ENCODE measurements at regions not wholly inside any gene's neighbourhood (a gene's known extent, or its start where the extent isn't known, plus 50 kb on each side); places are given as distances from the start of the nearest gene placed in this dataset.

DNA sequence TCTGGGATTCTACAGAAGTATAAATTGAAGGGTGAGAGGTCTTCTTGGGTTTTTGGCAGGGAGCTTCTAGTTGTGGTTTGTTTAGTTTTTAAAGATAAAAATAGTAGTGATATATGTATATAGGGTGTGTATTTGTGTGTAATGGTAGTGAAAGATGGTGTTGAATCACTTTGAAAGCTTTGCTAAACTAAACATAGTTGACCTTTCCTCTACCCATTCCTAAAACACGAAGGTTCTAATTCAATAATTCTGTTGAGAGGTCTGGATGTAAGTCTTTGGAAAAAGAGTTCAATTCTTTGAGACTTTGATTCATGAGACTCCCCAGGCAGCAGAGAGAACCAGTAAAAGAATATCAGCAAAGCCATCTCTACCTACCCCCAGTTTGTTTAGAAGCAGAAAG, 247.9 kb upstream of the DUSP10 start:
- Histone ChIP-seq H3K27me3 (ENCODE audit: insufficient read depth, low read depth, low read length) (no peaks in the 10 kb centered on the region), H2AFZ (ENCODE audit: low read depth, low read length) (no peak overlapping the region)
- TF ChIP-seq POLR2AphosphoS5 (IDR thresholded peaks at IDR 0.05) (no peak), TAF1 (IDR thresholded peaks at IDR 0.05; ENCODE audit: low read depth) (no peak), MXI1 (conservative IDR thresholded peaks at IDR 0.05; ENCODE audit: poor library complexity, severe bottlenecking) (no peak), EP300 (conservative IDR thresholded peaks at IDR 0.05; ENCODE audit: poor library complexity, severe bottlenecking) (no peak), EZH2 (IDR thresholded peaks at IDR 0.05; ENCODE audit: borderline replicate concordance, insufficient read depth, low read length, poor library complexity, severe bottlenecking) (no peak), SMC3 (conservative IDR thresholded peaks at IDR 0.05; ENCODE audit: poor library complexity) (no peak), RAD21 (conservative IDR thresholded peaks at IDR 0.05) (no peak)
- TF ChIP-seq, protein P1, sequence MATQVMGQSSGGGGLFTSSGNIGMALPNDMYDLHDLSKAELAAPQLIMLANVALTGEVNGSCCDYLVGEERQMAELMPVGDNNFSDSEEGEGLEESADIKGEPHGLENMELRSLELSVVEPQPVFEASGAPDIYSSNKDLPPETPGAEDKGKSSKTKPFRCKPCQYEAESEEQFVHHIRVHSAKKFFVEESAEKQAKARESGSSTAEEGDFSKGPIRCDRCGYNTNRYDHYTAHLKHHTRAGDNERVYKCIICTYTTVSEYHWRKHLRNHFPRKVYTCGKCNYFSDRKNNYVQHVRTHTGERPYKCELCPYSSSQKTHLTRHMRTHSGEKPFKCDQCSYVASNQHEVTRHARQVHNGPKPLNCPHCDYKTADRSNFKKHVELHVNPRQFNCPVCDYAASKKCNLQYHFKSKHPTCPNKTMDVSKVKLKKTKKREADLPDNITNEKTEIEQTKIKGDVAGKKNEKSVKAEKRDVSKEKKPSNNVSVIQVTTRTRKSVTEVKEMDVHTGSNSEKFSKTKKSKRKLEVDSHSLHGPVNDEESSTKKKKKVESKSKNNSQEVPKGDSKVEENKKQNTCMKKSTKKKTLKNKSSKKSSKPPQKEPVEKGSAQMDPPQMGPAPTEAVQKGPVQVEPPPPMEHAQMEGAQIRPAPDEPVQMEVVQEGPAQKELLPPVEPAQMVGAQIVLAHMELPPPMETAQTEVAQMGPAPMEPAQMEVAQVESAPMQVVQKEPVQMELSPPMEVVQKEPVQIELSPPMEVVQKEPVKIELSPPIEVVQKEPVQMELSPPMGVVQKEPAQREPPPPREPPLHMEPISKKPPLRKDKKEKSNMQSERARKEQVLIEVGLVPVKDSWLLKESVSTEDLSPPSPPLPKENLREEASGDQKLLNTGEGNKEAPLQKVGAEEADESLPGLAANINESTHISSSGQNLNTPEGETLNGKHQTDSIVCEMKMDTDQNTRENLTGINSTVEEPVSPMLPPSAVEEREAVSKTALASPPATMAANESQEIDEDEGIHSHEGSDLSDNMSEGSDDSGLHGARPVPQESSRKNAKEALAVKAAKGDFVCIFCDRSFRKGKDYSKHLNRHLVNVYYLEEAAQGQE (IDR thresholded peaks at IDR 0.05; ENCODE audit: borderline replicate concordance), result no peak
- TF ChIP-seq, protein P2, sequence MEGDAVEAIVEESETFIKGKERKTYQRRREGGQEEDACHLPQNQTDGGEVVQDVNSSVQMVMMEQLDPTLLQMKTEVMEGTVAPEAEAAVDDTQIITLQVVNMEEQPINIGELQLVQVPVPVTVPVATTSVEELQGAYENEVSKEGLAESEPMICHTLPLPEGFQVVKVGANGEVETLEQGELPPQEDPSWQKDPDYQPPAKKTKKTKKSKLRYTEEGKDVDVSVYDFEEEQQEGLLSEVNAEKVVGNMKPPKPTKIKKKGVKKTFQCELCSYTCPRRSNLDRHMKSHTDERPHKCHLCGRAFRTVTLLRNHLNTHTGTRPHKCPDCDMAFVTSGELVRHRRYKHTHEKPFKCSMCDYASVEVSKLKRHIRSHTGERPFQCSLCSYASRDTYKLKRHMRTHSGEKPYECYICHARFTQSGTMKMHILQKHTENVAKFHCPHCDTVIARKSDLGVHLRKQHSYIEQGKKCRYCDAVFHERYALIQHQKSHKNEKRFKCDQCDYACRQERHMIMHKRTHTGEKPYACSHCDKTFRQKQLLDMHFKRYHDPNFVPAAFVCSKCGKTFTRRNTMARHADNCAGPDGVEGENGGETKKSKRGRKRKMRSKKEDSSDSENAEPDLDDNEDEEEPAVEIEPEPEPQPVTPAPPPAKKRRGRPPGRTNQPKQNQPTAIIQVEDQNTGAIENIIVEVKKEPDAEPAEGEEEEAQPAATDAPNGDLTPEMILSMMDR (IDR thresholded peaks at IDR 0.05; ENCODE audit: poor library complexity, severe bottlenecking), result no peak

DNA sequence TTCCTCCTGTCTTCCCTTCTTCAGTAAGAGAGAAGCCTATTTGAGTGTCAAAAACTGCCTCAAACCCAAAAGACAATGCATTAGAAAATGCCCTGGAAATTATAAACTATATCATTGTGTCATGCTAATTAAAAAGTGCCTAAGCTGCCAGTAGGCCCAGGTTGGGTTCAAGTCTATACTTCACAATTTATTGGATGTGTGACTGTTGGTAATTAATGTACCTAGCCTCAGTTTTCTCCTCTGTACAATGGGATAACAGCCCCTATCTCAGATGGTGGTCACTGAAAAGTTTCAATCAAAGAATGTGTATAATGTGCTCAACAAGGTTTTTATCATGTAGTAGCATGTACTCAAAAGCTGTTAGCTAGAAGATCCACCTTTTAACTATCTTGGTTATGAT, 246.9 kb upstream of the DUSP10 start:
- no peak overlapping the region for H3K4me3 ChIP-seq (ENCODE audit: low read length)
- no peak for TF ChIP-seq RAD21 (conservative IDR thresholded peaks at IDR 0.05)
- TF ChIP-seq, protein P1 (IDR thresholded peaks at IDR 0.05; ENCODE audit: borderline replicate concordance), result no peak
- no peak for TF ChIP-seq EZH2 (IDR thresholded peaks at IDR 0.05; ENCODE audit: borderline replicate concordance, insufficient read depth, low read length, poor library complexity, severe bottlenecking)
- TF ChIP-seq, protein P2 (IDR thresholded peaks at IDR 0.05; ENCODE audit: poor library complexity, severe bottlenecking), result no peak
- TF ChIP-seq SMC3 (conservative IDR thresholded peaks at IDR 0.05; ENCODE audit: poor library complexity), result no peak
- TF ChIP-seq EP300 (conservative IDR thresholded peaks at IDR 0.05; ENCODE audit: poor library complexity, severe bottlenecking), result no peak
- TF ChIP-seq MXI1 (conservative IDR thresholded peaks at IDR 0.05; ENCODE audit: poor library complexity, severe bottlenecking), result no peak
- TF ChIP-seq TAF1 (IDR thresholded peaks at IDR 0.05; ENCODE audit: low read depth), result no peak
- TF ChIP-seq POLR2AphosphoS5 (IDR thresholded peaks at IDR 0.05), result no peak
- H3K9ac ChIP-seq (ENCODE audit: low read length), result no peak overlapping the region
- no peaks in the 10 kb centered on the region for H3K27me3 ChIP-seq (ENCODE audit: insufficient read depth, low read depth, low read length)
- H3K27ac ChIP-seq (ENCODE audit: low read length), result no peak overlapping the region
- H3K4me2 ChIP-seq (ENCODE audit: low read length), result no peak overlapping the region
- H2AFZ ChIP-seq (ENCODE audit: low read depth, low read length), result no peak overlapping the region
- H3K9me2 ChIP-seq (ENCODE audit: insufficient read depth, low read length), result no peaks in the 10 kb centered on the region
- H3F3A ChIP-seq (ENCODE audit: insufficient read depth, low read length, poor library complexity, severe bottlenecking), result no peaks in the 10 kb centered on the region
- H3K79me2 ChIP-seq (replicated peaks; ENCODE audit: insufficient read depth, low read length), result no peaks in the 10 kb centered on the region
- H3K36me3 ChIP-seq (ENCODE audit: insufficient read depth, low read length), result no peaks in the 10 kb centered on the region
- no peaks in the 10 kb centered on the region for H3K9me3 ChIP-seq (ENCODE audit: low read length)
- H4K20me1 ChIP-seq (ENCODE audit: insufficient read depth), result no peaks in the 10 kb centered on the region

More for the DNA sequence above, 247.9 kb upstream of the DUSP10 start:
- no peaks in the 10 kb centered on the region for H3K36me3 ChIP-seq (ENCODE audit: insufficient read depth, low read length)
- no peaks in the 10 kb centered on the region for H3K9me2 ChIP-seq (ENCODE audit: insufficient read depth, low read length)
- H3K4me3 ChIP-seq (ENCODE audit: low read length), result no peak overlapping the region
- no peak overlapping the region for H3K9ac ChIP-seq (ENCODE audit: low read length)
- H3F3A ChIP-seq (ENCODE audit: insufficient read depth, low read length, poor library complexity, severe bottlenecking), result no peaks in the 10 kb centered on the region
- H3K27ac ChIP-seq (ENCODE audit: low read length), result no peak overlapping the region
- H3K9me3 ChIP-seq (ENCODE audit: low read length), result no peaks in the 10 kb centered on the region
- H3K79me2 ChIP-seq (replicated peaks; ENCODE audit: insufficient read depth, low read length), result no peaks in the 10 kb centered on the region
- H3K4me2 ChIP-seq (ENCODE audit: low read length), result no peak overlapping the region
- no peaks in the 10 kb centered on the region for H4K20me1 ChIP-seq (ENCODE audit: insufficient read depth)

Data from neural cell (in vitro differentiated cells).